ENCODE measurements at regions not wholly inside any gene's neighbourhood (a gene's known extent, or its start where the extent isn't known, plus 50 kb on each side); places are given as distances from the start of the nearest gene placed in this dataset.

DNA sequence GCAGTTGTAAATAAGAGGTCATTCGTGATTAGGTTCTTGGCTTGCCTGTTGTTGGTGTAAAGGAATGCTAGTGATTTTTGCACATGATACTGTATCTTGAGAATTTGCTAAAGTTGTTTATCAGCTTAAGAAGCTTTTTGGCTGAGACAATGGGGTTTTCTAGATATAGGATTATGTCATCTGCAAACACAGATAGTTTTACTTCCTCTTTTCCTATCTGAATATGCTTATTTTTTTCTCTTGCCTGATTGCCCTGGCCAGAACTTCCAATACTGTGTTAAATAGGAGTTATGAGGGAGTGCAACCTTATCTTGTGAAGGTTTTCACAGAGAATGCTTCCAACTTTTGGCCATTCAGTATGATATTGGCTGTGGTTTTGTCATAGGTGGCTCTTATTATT, 576.1 kb upstream of the RGS18 start:
- TF ChIP-seq, protein P1, sequence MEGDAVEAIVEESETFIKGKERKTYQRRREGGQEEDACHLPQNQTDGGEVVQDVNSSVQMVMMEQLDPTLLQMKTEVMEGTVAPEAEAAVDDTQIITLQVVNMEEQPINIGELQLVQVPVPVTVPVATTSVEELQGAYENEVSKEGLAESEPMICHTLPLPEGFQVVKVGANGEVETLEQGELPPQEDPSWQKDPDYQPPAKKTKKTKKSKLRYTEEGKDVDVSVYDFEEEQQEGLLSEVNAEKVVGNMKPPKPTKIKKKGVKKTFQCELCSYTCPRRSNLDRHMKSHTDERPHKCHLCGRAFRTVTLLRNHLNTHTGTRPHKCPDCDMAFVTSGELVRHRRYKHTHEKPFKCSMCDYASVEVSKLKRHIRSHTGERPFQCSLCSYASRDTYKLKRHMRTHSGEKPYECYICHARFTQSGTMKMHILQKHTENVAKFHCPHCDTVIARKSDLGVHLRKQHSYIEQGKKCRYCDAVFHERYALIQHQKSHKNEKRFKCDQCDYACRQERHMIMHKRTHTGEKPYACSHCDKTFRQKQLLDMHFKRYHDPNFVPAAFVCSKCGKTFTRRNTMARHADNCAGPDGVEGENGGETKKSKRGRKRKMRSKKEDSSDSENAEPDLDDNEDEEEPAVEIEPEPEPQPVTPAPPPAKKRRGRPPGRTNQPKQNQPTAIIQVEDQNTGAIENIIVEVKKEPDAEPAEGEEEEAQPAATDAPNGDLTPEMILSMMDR (conservative IDR thresholded peaks at IDR 0.05 in 1 of 2, IDR thresholded peaks at IDR 0.05 in 1 of 2; ENCODE audit: low read depth in 1 of 2, low read length in 2 of 2): no peak
- TF ChIP-seq EZH2 (IDR thresholded peaks at IDR 0.05; ENCODE audit: low read length, missing control alignments): no peak

Measured in fibroblast of lung (primary cell).